Esophagus (tissue), 2 donors: ENCODE measurements at regions not wholly inside any gene's neighbourhood (a gene's known extent, or its start where the extent isn't known, plus 50 kb on each side); places are given as distances from the start of the nearest gene placed in this dataset.

Experiments
- H3K27ac ChIP-seq, 2 donors: one replicate each; pipeline ENCODE4 v1.5.1; 2013; ENCODE audit warnings: low read depth in 2 of 2, mild to moderate bottlenecking in 2 of 2, inconsistent platforms in 1 of 2, low read length in 1 of 2, moderate library complexity in 1 of 2
- H3K27me3 ChIP-seq, 2 donors: one replicate each; pipeline ENCODE4 v1.6.1; 2013; ENCODE audit warnings: low read length in 2 of 2, control low read depth in 1 of 2, mild to moderate bottlenecking in 1 of 2; ENCODE audit not compliant: insufficient read depth in 2 of 2, control insufficient read depth in 1 of 2
- H3K36me3 ChIP-seq, 2 donors: one replicate each; pipeline ENCODE4 v1.6.1; 2013; ENCODE audit warnings: low read length in 1 of 2; ENCODE audit not compliant: control insufficient read depth in 2 of 2, insufficient read depth in 2 of 2
- H3K4me1 ChIP-seq, 2 donors: one replicate each; pipeline ENCODE4 v1.6.1; 2013; ENCODE audit warnings: low read length in 1 of 2; ENCODE audit not compliant: control insufficient read depth in 2 of 2, insufficient read depth in 2 of 2
- H3K4me3 ChIP-seq, 2 donors: one replicate each; pipeline ENCODE4 v1.5.1; 2013; ENCODE audit warnings: low read length in 2 of 2, mild to moderate bottlenecking in 2 of 2, low read depth in 1 of 2, moderate library complexity in 1 of 2
- H3K9me3 ChIP-seq, 2 donors: one replicate each; pipeline ENCODE4 v1.6.1; 2013; ENCODE audit warnings: mild to moderate bottlenecking in 2 of 2, low read depth in 1 of 2, low read length in 1 of 2, moderate library complexity in 1 of 2; ENCODE audit not compliant: control insufficient read depth in 2 of 2, insufficient read depth in 1 of 2
- WGBS, 2 donors: extraction: QIAGEN DNeasy Blood & Tissue Kit; methylation state at CpG; one replicate each; pipeline ENCODE4 v1.1.7; 2013; 5-methylcytosine and 5-hydroxymethylcytosine counted together
- donor health status: healthy with polysubstance abuse.
- donor health status: Bipolar disorder and iron deficiency.

DNA sequence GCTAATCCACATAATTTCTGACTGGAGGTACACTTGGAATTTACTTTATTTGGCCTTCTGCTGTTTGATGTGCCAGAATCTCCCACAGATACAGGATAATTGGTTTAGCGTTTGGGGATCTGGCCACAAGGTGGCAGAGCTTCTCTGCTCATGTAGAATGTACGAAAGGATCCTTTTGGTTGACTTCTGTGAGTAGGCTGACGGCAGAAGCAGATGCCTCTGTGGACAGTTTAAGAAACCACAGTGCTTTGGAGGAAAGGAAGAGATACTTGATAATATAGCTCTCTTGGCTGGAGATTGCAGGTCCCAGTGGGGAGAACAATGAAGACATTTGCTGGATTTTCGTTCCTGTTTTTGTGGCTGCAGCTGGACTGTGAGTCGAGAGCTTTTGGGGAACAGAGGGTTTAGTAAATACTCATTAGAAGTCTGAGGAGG, 75.3 kb upstream of the OR4E1 start:
- H3K9me3 ChIP-seq = no peaks in the 10 kb centered on the region
- no peak overlapping the region for H3K4me3 ChIP-seq
- H3K27me3 ChIP-seq = no peaks in the 10 kb centered on the region
- no peaks in the 10 kb centered on the region for H3K4me1 ChIP-seq
- H3K27ac ChIP-seq = no peak overlapping the region
- 17% methylated on average over 5 of the region's 5 CpGs for whole genome bisulfite sequencing, 2 donors
- H3K36me3 ChIP-seq = no peaks in the 10 kb centered on the region

- Histone ChIP-seq H3K4me3 (no peak overlapping the region), H3K9me3 (no peaks in the 10 kb centered on the region), H3K36me3 (no peaks in the 10 kb centered on the region), H3K27me3 (no peaks in the 10 kb centered on the region), H3K4me1 (no peaks in the 10 kb centered on the region), H3K27ac (no peak overlapping the region)
- 84% methylated on average over 4 of the region's 4 CpGs for WGBS, 2 donors
These were observed 62.2 kb upstream of the OR4E1 start for GRCh38 chr14:21735639-21736307.

- 69 to 73% methylated on average over 3 of the region's 3 CpGs for WGBS, 2 donors
- no peaks in the 10 kb centered on the region for H3K27me3 ChIP-seq
- H3K27ac ChIP-seq = no peak overlapping the region
- no peak overlapping the region for H3K4me3 ChIP-seq
- no peaks in the 10 kb centered on the region for H3K9me3 ChIP-seq
- H3K36me3 ChIP-seq = no peaks in the 10 kb centered on the region
- no peaks in the 10 kb centered on the region for H3K4me1 ChIP-seq
These were observed 61.6 kb upstream of the OR4E1 start for GRCh38 chr14:21735200-21735599.

- H3K9me3 ChIP-seq = no peaks in the 10 kb centered on the region
- H3K4me3 ChIP-seq = no peak overlapping the region
- no peak overlapping the region for H3K27ac ChIP-seq
- no peaks in the 10 kb centered on the region for H3K36me3 ChIP-seq
- H3K27me3 ChIP-seq = no peaks in the 10 kb centered on the region
- 16% methylated on average over 7 of the region's 7 CpGs for WGBS, 2 donors
- no peaks in the 10 kb centered on the region for H3K4me1 ChIP-seq
These were observed 60.9 kb upstream of the OR4E1 start for GRCh38 chr14:21734457-21735074.

- no peaks in the 10 kb centered on the region for H3K27me3 ChIP-seq
- H3K27ac ChIP-seq = no peak overlapping the region
- no peak overlapping the region for H3K4me3 ChIP-seq
- H3K4me1 ChIP-seq = no peaks in the 10 kb centered on the region
- H3K36me3 ChIP-seq = no peaks in the 10 kb centered on the region
- 35 to 43% methylated on average over 5 of the region's 5 CpGs for WGBS, 2 donors
- H3K9me3 ChIP-seq = no peaks in the 10 kb centered on the region
These were observed 56.1 kb upstream of the OR4E1 start for GRCh38 chr14:21729703-21730233.

- Histone ChIP-seq H3K4me1 (no peaks in the 10 kb centered on the region), H3K27me3 (no peaks in the 10 kb centered on the region), H3K36me3 (no peaks in the 10 kb centered on the region), H3K4me3 (no peak overlapping the region), H3K9me3 (no peaks in the 10 kb centered on the region), H3K27ac (no peak overlapping the region)
- WGBS, 2 donors = 56 to 60% methylated on average over 2 of the region's 2 CpGs
These were observed 51.6 kb upstream of the OR4E1 start for GRCh38 chr14:21725250-21725649.

GRCh38 chr14:21724090-21724973, 50.7 kb upstream of the OR4E1 start:
- no peak overlapping the region for H3K4me3 ChIP-seq
- WGBS, 2 donors = 75 to 76% methylated on average over 8 of the region's 8 CpGs
- H3K27me3 ChIP-seq = no peaks in the 10 kb centered on the region
- H3K9me3 ChIP-seq = no peaks in the 10 kb centered on the region
- no peaks in the 10 kb centered on the region for H3K36me3 ChIP-seq
- H3K4me1 ChIP-seq = no peaks in the 10 kb centered on the region
- H3K27ac ChIP-seq = no peak overlapping the region

GRCh38 chr14:21723431-21724045, 49.9 kb upstream of the OR4E1 start:
- no peaks in the 10 kb centered on the region for H3K4me1 ChIP-seq
- H3K27me3 ChIP-seq = no peaks in the 10 kb centered on the region
- no peak overlapping the region for H3K4me3 ChIP-seq
- H3K36me3 ChIP-seq = no peaks in the 10 kb centered on the region
- WGBS, 2 donors = 60 to 64% methylated on average over 14 of the region's 14 CpGs
- no peak overlapping the region for H3K27ac ChIP-seq
- no peaks in the 10 kb centered on the region for H3K9me3 ChIP-seq
